ENCODE measurements at regions not wholly inside any gene's neighbourhood (a gene's known extent, or its start where the extent isn't known, plus 50 kb on each side); places are given as distances from the start of the nearest gene placed in this dataset.
A peak's percentile ranks its signal among the peaks of the same experiment; 100 is the strongest.
"Not testable (repeated sequence)": the region's sequence is repeated elsewhere in the genome, so short reads cannot be mapped to it uniquely, and the experiment has no call there.

DNA sequence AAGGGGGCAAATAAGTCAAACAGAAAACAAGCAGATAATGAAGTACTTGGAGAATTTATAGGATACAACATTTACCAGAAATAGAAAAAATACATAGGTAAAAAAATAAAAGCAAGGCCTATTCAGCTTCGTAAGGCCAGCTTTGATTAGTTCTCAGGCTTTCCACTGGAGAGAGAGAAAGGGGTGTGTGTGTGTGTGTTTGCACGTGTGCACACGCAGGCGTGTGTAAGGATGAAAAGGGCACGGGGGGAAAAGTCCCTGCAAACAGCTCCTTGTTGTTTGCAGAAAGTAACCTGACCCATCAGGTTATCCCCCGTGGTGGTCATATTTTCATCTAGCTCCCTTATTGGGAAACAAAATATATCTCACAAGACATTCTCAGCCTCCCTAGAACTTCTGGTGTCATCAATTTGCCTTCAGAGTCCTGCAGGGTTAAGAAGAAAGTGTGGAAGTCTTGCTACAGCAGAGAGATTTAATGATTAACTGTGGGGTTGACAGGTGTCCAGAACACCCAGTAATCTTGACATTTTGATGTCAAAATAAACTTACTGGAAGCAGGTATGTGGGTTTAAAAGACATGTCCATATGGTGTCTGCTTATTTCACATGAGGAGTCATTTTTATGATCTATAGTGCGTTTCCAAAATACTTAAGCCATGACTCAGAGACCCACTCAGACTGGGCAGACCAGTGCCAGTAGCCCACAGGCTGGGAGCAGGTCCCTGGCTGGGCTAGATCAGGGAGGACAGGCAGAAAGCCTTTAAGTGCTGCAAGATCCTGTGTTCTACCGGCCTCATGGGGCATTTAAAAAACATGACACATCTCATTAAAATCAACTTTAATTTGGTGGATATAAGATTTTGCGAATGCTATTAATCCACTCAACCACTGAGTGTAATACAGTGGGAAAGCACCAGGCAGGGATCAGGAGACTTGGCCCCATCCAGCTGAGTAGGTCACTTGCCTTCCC, 487.6 kb upstream of the CAMK1G start:
- no peak for DNase-seq

DNA sequence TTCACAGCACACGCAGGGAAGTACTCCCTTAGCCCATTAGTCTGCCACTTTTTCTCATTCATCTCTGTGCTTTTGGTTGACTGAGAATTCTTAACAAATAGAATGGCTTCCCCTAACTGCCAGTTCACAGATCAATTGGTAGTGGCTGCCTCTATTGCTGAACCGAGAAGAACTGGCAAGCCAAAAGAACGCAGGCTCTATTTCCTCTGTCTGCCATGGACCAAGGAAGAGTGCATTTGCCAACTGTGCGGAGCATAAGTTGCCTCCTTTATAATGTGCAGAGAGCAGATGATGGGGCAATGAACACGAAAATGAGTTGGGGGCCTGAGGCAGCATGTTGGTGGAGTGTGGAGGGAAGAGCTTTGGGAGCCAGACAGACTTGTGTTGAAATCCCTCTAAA, 483.1 kb upstream of the CAMK1G start:
- no peak for DNase-seq

- DNase-seq = no peak
These were observed 482.4 kb upstream of the CAMK1G start for GRCh38 chr1:209101106-209101505.

GRCh38 chr1:209102120-209102519, 481.4 kb upstream of the CAMK1G start:
- no peak for DNase-seq

DNA sequence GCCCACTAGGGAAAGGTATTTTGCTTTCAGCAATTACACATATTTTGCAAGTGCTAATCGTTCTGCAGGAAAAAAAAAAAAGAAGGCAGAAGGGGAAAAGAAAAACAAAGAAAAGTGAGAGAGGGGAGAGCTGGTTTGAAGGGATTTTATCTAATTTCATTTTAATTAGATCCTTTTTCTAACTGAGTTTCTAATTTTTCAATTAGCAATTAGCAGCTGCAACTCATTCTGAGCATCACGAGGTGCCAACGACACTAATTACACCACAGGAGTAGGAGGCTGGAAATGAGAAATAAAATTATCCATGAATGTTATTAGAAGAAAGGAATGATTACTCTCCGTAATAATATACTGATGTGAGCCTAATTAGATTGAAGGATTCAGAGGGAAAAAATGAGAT, 481.0 kb upstream of the CAMK1G start:
- no peak for DNase-seq

- peak; percentile 88 for DNase-seq
These were observed 480.4 kb upstream of the CAMK1G start for GRCh38 chr1:209103092-209103491.

- DNase-seq = peak; percentile 77
These were observed 478.9 kb upstream of the CAMK1G start for GRCh38 chr1:209104646-209105045.

GRCh38 chr1:209105701-209106100, 477.8 kb upstream of the CAMK1G start:
- peak; percentile 56 for DNase-seq

- DNase-seq = peak; percentile 65
These were observed 477.2 kb upstream of the CAMK1G start for GRCh38 chr1:209106237-209106741.

DNA sequence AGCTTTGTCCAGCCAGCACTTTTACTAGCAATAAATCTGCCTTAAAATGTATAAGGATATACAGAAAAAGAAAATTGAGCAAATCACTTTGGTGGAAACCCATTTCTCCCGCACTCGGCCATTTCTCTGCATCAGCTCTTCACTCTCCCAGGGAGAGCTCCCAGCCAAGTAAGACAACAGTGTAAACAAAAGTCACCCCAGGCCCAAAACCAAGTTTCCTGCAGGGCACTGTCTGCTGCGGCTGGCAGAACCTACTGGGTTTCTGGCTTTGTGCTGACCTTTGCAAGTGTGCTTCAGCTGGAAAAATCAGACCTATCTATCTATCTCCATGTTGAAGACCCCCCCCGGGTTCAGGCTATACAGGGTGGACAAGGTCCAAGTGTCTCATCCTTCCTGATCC, 476.7 kb upstream of the CAMK1G start:
- DNase-seq = peak; percentile 82

DNA sequence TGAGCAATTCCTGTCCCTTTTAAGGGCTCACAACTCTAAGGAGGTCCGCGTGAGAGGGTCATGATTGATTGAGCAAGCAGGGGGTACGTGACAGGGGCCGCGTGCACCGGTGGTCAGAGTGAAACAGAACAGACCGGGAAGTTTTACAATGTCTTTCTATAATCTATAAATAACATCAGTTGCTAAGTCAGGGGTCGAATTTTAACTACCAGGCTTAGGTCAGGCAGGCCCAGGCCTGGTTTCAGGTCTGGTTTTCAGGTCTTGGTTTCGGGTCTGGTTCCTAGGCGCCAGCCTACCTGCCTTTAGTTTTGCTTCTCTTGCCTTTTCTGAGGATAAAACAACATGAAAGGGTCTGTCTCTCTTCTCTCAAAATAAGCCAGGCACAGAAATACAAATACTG, 476.0 kb upstream of the CAMK1G start:
- DNase-seq = peak; percentile 87

DNA sequence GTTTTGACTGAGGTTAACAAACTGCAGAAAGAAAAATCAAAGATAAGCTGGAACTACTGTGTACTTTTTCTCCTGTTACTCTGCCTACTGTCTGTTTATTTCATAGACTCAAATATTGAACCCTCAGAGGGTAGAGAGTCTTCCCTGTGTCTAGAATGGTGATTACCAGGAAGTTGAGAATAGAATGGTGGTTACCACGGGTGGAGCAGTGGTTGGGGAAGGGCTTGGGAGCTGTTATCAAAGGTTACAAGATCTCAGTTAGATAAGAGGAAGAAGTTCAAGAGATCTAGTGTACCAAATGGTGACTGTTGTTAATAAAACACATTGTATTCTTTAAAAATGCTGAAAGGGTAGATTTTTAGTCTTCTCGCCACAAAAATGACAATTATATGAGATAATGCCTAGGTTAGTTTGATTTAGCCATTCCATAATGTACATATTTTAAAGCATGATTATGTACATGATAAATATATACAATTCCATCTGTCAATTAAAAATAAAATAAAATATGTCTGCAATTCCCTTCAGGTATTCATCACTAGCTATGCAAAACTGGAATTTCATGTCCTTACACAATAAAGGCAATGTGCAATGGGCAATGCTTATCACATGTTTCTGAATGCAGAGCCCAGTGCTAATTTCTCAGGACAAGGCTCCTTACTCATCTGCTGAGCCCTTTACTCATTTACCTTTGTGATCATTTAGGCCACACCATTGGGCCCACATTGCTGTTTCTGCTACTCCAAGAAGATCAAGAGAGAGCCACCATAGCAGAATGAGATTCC, 474.3 kb upstream of the CAMK1G start:
- DNase-seq = no peak

- no peak for DNase-seq
These were observed 470.0 kb upstream of the CAMK1G start for GRCh38 chr1:209113521-209113920.

DNA sequence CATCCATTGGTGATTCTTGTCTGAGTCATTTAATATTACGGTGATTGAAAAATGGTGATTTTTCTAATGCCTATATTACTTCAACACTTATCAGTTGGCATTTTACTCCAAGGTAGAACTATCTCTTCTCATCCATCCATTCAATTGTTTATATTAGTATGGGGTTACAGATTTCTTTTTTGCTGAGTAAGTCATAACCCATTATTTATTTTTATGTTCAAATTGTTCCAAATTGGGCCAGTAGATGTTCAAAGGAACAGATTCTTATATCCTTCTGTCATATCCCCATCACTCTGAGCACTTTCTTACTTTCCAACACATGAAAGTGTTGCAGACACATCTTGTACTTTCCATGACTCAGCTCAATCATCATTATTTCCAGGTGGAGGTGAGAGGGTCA, 466.8 kb upstream of the CAMK1G start:
- DNase-seq = no peak

- no peak for DNase-seq
These were observed 459.9 kb upstream of the CAMK1G start for GRCh38 chr1:209123601-209124000.

GRCh38 chr1:209129091-209129490, 454.4 kb upstream of the CAMK1G start:
- not testable (repeated sequence) for DNase-seq

- DNase-seq = peak; percentile 17
These were observed 452.6 kb upstream of the CAMK1G start for GRCh38 chr1:209130886-209131285.

DNA sequence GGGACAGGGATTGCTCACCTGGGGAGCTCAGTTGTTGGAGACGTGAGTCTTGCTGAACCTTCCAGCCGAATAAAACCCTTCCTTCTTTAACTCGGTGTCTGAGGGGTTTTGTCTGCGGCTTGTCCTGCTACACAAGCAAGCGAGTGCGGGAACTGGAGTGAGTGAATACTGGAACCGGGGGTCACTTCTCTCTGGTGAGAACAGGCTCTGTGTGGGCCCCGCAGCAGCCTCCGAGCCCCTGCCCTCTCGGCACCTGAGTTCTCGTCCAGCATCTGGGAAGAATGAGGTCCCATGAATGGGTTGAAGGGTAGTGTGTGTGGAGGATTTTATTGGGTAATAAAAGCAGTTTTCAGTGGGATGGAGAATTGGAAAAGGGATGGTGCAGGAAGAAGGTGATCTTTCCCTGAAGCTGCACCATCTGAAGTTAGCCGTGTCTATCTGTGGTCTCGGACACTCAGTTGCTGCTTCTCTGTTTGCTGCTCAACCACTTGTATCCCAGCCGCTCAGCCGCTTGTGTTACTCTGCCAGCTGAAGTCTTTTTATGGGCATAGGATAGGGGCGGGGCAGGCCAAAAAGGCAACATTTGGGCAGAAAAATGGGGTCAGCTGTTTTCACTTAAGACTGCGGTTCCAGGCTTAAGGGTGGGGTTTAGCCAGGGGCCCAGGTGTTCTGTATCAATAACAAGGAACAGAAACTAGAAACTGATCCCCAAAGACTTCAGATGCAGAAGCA, 450.6 kb upstream of the CAMK1G start:
- DNase-seq = peak; percentile 95

DNA sequence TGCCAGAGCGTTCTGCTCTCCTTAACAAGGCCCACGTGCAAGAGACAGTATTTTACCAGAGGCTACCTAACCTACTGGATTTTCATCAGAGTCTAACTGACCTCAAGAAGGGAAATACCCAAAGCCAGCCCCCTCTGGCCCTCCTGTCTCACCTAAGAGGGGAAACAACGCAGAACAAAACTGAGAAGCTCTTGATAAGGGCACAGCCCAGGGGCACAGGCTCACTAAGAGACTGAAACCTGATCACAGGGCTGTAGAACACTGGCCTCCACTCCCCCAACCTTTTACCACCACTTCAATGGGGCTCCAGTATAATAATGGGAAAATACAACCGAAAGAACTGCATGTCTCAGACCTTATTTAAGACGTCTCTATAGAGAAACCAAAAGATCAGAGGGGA, 449.5 kb upstream of the CAMK1G start:
- no peak for DNase-seq

- DNase-seq = no peak
These were observed 439.6 kb upstream of the CAMK1G start for GRCh38 chr1:209143916-209144315.

DNA sequence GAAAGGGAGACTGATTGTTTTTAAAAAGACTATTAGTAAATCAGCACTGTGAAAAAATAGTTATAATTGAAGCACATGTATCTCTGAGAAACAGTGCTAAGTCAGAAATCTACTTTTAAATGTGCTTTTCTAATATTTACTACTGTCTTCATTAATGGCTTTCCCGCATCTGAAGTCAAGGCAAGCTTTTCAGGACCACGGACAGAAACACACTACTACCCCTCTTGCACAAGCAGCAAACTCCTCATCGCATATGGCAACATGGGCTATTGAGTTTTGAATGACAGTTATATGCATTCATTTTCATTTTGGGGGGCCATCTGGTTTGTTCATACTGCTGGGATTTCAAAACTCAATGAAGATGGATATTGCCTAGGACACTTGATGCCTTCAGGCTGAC, 433.4 kb upstream of the CAMK1G start:
- peak; percentile 73 for DNase-seq

DNA sequence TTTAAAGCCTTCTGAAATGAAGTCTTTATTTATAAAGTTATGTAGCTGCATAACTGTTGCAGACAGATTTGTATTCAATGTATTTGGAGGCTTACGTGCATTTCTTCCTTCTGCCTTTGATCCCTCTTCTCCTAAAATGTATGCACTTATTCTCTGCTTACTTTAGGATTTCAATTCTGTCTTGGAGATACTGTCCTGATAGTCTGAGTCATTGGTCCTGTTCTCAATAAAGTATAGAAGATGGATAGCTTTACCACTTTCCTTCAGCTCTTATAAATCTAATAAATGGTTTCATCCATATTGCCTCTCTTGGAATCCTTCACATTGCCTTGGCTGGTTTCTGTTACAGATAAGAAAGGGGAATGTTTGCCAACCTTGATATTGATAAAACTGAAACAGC, 430.1 kb upstream of the CAMK1G start:
- no peak for DNase-seq

DNA sequence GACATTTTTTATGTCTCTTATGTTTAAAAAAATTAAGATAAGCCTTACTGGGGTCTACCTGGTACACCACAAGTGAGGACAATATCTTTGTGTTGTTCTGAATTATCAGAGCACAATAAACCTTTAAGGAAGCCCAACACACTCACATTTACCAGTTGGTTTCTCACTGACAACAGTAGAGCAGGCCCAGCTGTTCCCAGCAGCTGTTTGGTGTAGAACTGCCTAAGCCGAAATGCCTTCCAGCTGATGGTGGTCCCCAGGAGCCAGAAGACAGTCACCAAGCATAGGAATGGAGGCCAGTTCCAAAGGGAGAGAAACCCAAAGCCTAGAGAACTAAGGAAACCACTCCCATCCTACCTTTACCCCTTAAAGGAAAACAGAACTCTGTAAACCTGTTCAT, 428.6 kb upstream of the CAMK1G start:
- no peak for DNase-seq

Data from RPMI8226 (cell line).